MM.1S (cell line): ENCODE measurements at regions not wholly inside any gene's neighbourhood (a gene's known extent, or its start where the extent isn't known, plus 50 kb on each side); places are given as distances from the start of the nearest gene placed in this dataset.

Experiments used
- EZH2 ChIP-seq: fragments of 300-600 bp; sonication (generic); optimal IDR thresholded peaks from 2 replicates; pipeline ENCODE3; 2017; ENCODE audit warnings: low read depth, mild to moderate bottlenecking, antibody characterized with exemption, low read length, mixed read lengths
- EZH2phosphoT487 ChIP-seq: fragments of 300-600 bp; sonication (generic); IDR thresholded peaks from 2 replicates; pipeline ENCODE4 v1.6.1; 2018; ENCODE audit warnings: antibody characterized with exemption, low read length
- TF ChIP-seq, protein P1 (sequence below): fragments of 300-600 bp; sonication (generic); IDR thresholded peaks from 2 replicates; pipeline ENCODE4 v1.5.1; 2016; ENCODE audit warnings: antibody characterized with exemption, low read length, mixed read lengths

DNA sequence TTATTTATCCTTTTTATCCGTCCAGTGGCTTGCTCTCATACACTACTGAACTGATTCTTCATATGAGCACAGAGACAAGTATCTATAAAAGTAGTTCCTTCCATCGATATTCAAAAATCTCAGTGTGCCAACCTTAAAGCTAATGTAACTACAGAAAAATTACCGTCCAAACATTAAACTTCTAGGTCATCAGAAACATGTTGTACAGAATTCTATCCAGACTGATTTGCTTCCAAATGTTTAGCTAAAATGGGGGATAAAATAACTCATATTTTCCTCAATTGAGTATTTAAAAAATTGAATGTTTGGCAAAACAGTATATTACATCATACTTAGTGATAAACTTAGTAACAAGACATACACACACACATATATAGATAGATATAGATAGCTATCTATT lies 584.7 kb upstream of the SEMA3D start:
- TF ChIP-seq, protein P1, sequence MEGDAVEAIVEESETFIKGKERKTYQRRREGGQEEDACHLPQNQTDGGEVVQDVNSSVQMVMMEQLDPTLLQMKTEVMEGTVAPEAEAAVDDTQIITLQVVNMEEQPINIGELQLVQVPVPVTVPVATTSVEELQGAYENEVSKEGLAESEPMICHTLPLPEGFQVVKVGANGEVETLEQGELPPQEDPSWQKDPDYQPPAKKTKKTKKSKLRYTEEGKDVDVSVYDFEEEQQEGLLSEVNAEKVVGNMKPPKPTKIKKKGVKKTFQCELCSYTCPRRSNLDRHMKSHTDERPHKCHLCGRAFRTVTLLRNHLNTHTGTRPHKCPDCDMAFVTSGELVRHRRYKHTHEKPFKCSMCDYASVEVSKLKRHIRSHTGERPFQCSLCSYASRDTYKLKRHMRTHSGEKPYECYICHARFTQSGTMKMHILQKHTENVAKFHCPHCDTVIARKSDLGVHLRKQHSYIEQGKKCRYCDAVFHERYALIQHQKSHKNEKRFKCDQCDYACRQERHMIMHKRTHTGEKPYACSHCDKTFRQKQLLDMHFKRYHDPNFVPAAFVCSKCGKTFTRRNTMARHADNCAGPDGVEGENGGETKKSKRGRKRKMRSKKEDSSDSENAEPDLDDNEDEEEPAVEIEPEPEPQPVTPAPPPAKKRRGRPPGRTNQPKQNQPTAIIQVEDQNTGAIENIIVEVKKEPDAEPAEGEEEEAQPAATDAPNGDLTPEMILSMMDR = no peak
- TF ChIP-seq EZH2 (no peak), EZH2phosphoT487 (no peak)
